Endothelial cell of umbilical vein (primary cell): ENCODE measurements at regions not wholly inside any gene's neighbourhood (a gene's known extent, or its start where the extent isn't known, plus 50 kb on each side); places are given as distances from the start of the nearest gene placed in this dataset.

ENCODE experiments used
- CTCF ChIP-seq, 2 donors: IDR thresholded peaks; 1 replicate in 1 of 2; 2 replicates in 1 of 2; pipeline ENCODE4 v1.5.1; 2011; ENCODE audit warnings: low read length in 2 of 2, mild to moderate bottlenecking in 2 of 2, moderate library complexity in 2 of 2, control low read depth in 1 of 2, inconsistent platforms in 1 of 2, low read depth in 1 of 2; ENCODE audit not compliant: insufficient read depth in 1 of 2; ENCODE audit errors: extremely low read depth in 1 of 2
- EZH2 ChIP-seq: IDR thresholded peaks from 2 replicates; pipeline ENCODE4 v1.6.1; 2012; ENCODE audit warnings: borderline replicate concordance, low read depth, mild to moderate bottlenecking, moderate library complexity, low read length, inconsistent platforms; ENCODE audit not compliant: severe bottlenecking
- FOS ChIP-seq: IDR thresholded peaks from 2 replicates; pipeline ENCODE4 v1.6.1; 2011; ENCODE audit warnings: mild to moderate bottlenecking, low read length, moderate library complexity, borderline replicate concordance; ENCODE audit not compliant: insufficient read depth
- MYC ChIP-seq: IDR thresholded peaks from one replicate; pipeline ENCODE4 v1.6.1; 2011; ENCODE audit warnings: mild to moderate bottlenecking, low read depth, low read length
- POLR2A ChIP-seq: IDR thresholded peaks from 2 replicates; pipeline ENCODE4 v1.6.1; 2012; ENCODE audit warnings: low read depth, mild to moderate bottlenecking, control low read depth, low read length
- POLR2AphosphoS5 ChIP-seq: IDR thresholded peaks from 2 replicates; pipeline ENCODE4 v1.6.1; 2012; ENCODE audit warnings: low read depth, mild to moderate bottlenecking, control low read depth, low read length, moderate library complexity; ENCODE audit not compliant: insufficient read depth

GRCh38 chr9:95610006-95610785, 93.4 kb upstream of the PTCH1 start:
- no peak for TF ChIP-seq CTCF (IDR thresholded peaks at IDR 0.05; ENCODE audit: extremely low read depth in 1 of 2, insufficient read depth in 1 of 2, low read depth in 1 of 2, low read length in 2 of 2)
- TF ChIP-seq EZH2, result no peak
- no peak for TF ChIP-seq POLR2AphosphoS5
- no peak for TF ChIP-seq POLR2A
- no peak for TF ChIP-seq MYC
- no peak for TF ChIP-seq FOS
